Mammary epithelial cell (primary cell): ENCODE measurements at regions not wholly inside any gene's neighbourhood (a gene's known extent, or its start where the extent isn't known, plus 50 kb on each side); places are given as distances from the start of the nearest gene placed in this dataset.

ENCODE experiments used
- CTCF ChIP-seq, 2 donors: IDR thresholded peaks in 1 of 2; conservative IDR thresholded peaks in 1 of 2; 2 replicates each; pipeline ENCODE4 v1.5.1; 2011 to 2012; ENCODE audit warnings: inconsistent platforms in 2 of 2, low read length in 2 of 2, mild to moderate bottlenecking in 2 of 2, control low read depth in 1 of 2, low read depth in 1 of 2; ENCODE audit not compliant: insufficient read depth in 1 of 2; ENCODE audit errors: extremely low read depth in 1 of 2
- EZH2 ChIP-seq: IDR thresholded peaks from 2 replicates; pipeline ENCODE4 v1.6.1; 2012; ENCODE audit warnings: low read length, inconsistent platforms, borderline replicate concordance

- TF ChIP-seq CTCF (conservative IDR thresholded peaks at IDR 0.05 in 1 of 2, IDR thresholded peaks at IDR 0.05 in 1 of 2; ENCODE audit: extremely low read depth in 1 of 2, insufficient read depth in 1 of 2, low read depth in 1 of 2, low read length in 2 of 2) (no peak), EZH2 (no peak)
These were observed 437.1 kb downstream of the BCL11A start for GRCh38 chr2:60116161-60116875.
